Endothelial cell of umbilical vein (primary cell): ENCODE measurements at regions not wholly inside any gene's neighbourhood (a gene's known extent, or its start where the extent isn't known, plus 50 kb on each side); places are given as distances from the start of the nearest gene placed in this dataset.

Source experiments
- BruUV-seq: library from RNA; stranded (reverse); fragments of 400-500 nt; replicated peaks from 2 replicates; lab custom pipeline; 2021; lab: Mats Ljungman, UMichigan
- CTCF ChIA-PET: fragments of 300-600, 350-600 bp; sonication (Branson Sonifier 250); formaldehyde crosslinking; loops from one replicate; lab custom pipeline; 2021; ENCODE audit warnings: antibody characterized with exemption, inconsistent platforms; lab: Charles Lee
- POLR2A ChIA-PET: fragments of 300-600, 350-600 bp; sonication (Branson Sonifier 250); formaldehyde crosslinking; loops from one replicate; lab custom pipeline; 2021; ENCODE audit warnings: antibody characterized with exemption, inconsistent platforms; lab: Charles Lee
- DNase-seq: peaks from one replicate; pipeline ENCODE4 v3.0.0-alpha.2; 2011; ENCODE audit warnings: low read depth, low spot score
- FAIRE-seq: peaks from 2 replicates; lab custom pipeline; 2011; peaks lifted over from hg19 to GRCh38; lab: Jason Lieb, UNC
- H2AFZ ChIP-seq: 2 replicates; pipeline ENCODE4 v1.6.0; 2012; ENCODE audit warnings: low read depth, low read length, control low read depth, inconsistent platforms
- H3K27ac ChIP-seq: 2 replicates; pipeline ENCODE4 v1.5.1; 2011; ENCODE audit warnings: low read depth, mild to moderate bottlenecking, control low read depth, low read length, moderate library complexity; ENCODE audit not compliant: insufficient read depth
- H3K27me3 ChIP-seq, 2 experiments: 2 replicates each; pipeline versions ENCODE4 v1.6.0 to v1.6.1; 2011; ENCODE audit warnings: low read length in 2 of 2, mixed read lengths in 1 of 2; ENCODE audit not compliant: control insufficient read depth in 2 of 2, insufficient read depth in 2 of 2
- H3K36me3 ChIP-seq, 2 experiments: 2 replicates in 1 of 2; 3 replicates in 1 of 2; pipeline ENCODE4 v1.5.1; 2011; ENCODE audit warnings: low read length in 2 of 2, mild to moderate bottlenecking in 1 of 2, moderate library complexity in 1 of 2; ENCODE audit not compliant: control insufficient read depth in 2 of 2, insufficient read depth in 2 of 2; ENCODE audit errors: extremely low read depth in 1 of 2
- H3K4me1 ChIP-seq: 3 replicates; pipeline ENCODE4 v1.5.1; 2011; ENCODE audit warnings: mild to moderate bottlenecking, low read length; ENCODE audit not compliant: control insufficient read depth, insufficient read depth; ENCODE audit errors: extremely low read depth
- H3K4me2 ChIP-seq: 2 replicates; pipeline ENCODE4 v1.6.1; 2011; ENCODE audit warnings: low read length, control low read depth, mixed read lengths; ENCODE audit not compliant: insufficient read depth
- H3K4me3 ChIP-seq, 3 experiments: fragments of 200-600 bp in 1 of 3; sonication (generic), shearing (Covaris generic) in 1 of 3; replicated peaks in 1 of 3; 2 replicates each; pipeline ENCODE4 v1.5.1; 2011 to 2016; ENCODE audit warnings: control low read depth in 3 of 3, low read length in 3 of 3, mild to moderate bottlenecking in 2 of 3, inconsistent platforms in 1 of 3, low read depth in 1 of 3, moderate library complexity in 1 of 3; ENCODE audit not compliant: insufficient read depth in 1 of 3
- H3K79me2 ChIP-seq: 2 replicates; pipeline ENCODE4 v1.6.0; 2012; ENCODE audit warnings: low read length, inconsistent platforms; ENCODE audit not compliant: control insufficient read depth, insufficient read depth
- H3K9ac ChIP-seq: replicated peaks from 2 replicates; pipeline ENCODE3; 2011; ENCODE audit warnings: low read length, control low read depth; ENCODE audit not compliant: insufficient read depth; ENCODE audit errors: extremely low read depth
- H3K9me1 ChIP-seq: replicated peaks from 3 replicates; pipeline ENCODE4 v1.6.0; 2011; ENCODE audit warnings: mild to moderate bottlenecking, low read length; ENCODE audit not compliant: control insufficient read depth, insufficient read depth; ENCODE audit errors: extremely low read depth
- H3K9me3 ChIP-seq: replicated peaks from 2 replicates; pipeline ENCODE4 v1.5.1; 2012; ENCODE audit warnings: low read length, inconsistent platforms; ENCODE audit not compliant: control insufficient read depth, insufficient read depth
- H4K20me1 ChIP-seq: replicated peaks from 2 replicates; pipeline ENCODE3; 2011; ENCODE audit warnings: mild to moderate bottlenecking, low read length; ENCODE audit not compliant: control insufficient read depth, insufficient read depth; ENCODE audit errors: extremely low read depth
- CTCF ChIP-seq, 2 donors: IDR thresholded peaks; 1 replicate in 1 of 2; 2 replicates in 1 of 2; pipeline ENCODE4 v1.5.1; 2011; ENCODE audit warnings: low read length in 2 of 2, mild to moderate bottlenecking in 2 of 2, moderate library complexity in 2 of 2, control low read depth in 1 of 2, inconsistent platforms in 1 of 2, low read depth in 1 of 2; ENCODE audit not compliant: insufficient read depth in 1 of 2; ENCODE audit errors: extremely low read depth in 1 of 2
- EZH2 ChIP-seq: IDR thresholded peaks from 2 replicates; pipeline ENCODE4 v1.6.1; 2012; ENCODE audit warnings: borderline replicate concordance, low read depth, mild to moderate bottlenecking, moderate library complexity, low read length, inconsistent platforms; ENCODE audit not compliant: severe bottlenecking
- FOS ChIP-seq: IDR thresholded peaks from 2 replicates; pipeline ENCODE4 v1.6.1; 2011; ENCODE audit warnings: mild to moderate bottlenecking, low read length, moderate library complexity, borderline replicate concordance; ENCODE audit not compliant: insufficient read depth
- JUN ChIP-seq: IDR thresholded peaks from 2 replicates; pipeline ENCODE4 v1.6.1; 2011; ENCODE audit warnings: borderline replicate concordance, low read depth; ENCODE audit not compliant: insufficient read length, insufficient read depth
- MYC ChIP-seq: IDR thresholded peaks from one replicate; pipeline ENCODE4 v1.6.1; 2011; ENCODE audit warnings: mild to moderate bottlenecking, low read depth, low read length
- POLR2A ChIP-seq: IDR thresholded peaks from 2 replicates; pipeline ENCODE4 v1.6.1; 2012; ENCODE audit warnings: low read depth, mild to moderate bottlenecking, control low read depth, low read length
- POLR2AphosphoS5 ChIP-seq: IDR thresholded peaks from 2 replicates; pipeline ENCODE4 v1.6.1; 2012; ENCODE audit warnings: low read depth, mild to moderate bottlenecking, control low read depth, low read length, moderate library complexity; ENCODE audit not compliant: insufficient read depth
- dilution Hi-C: fragments of 300-500 bp; cut with MboI; formaldehyde crosslinking; loops from one replicate; pipeline ENCODE4 v1.15.0; 2019; ENCODE audit warnings: low sequenced_read_pairs; ENCODE audit not compliant: extremely low pct_ligation_motif_present
- intact Hi-C: fragments of 100-400 bp; cut with micrococcal nuclease; formaldehyde crosslinking; loops from one replicate; pipeline ENCODE4 v1.10.0; 2022

GRCh38 chr7:69502358-69502757 is 95.9 kb upstream of the AUTS2 start:
- no peak overlapping the region for H2AFZ ChIP-seq
- H3K4me1 ChIP-seq = no peaks in the 10 kb centered on the region
- no peak for FAIRE-seq
- no peak for TF ChIP-seq CTCF (IDR thresholded peaks at IDR 0.05; ENCODE audit: extremely low read depth in 1 of 2, insufficient read depth in 1 of 2, low read depth in 1 of 2, low read length in 2 of 2)
- TF ChIP-seq JUN = no peak
- TF ChIP-seq POLR2AphosphoS5 = no peak
- no peak for TF ChIP-seq POLR2A
- no peak for TF ChIP-seq MYC
- TF ChIP-seq FOS = no peak
- no peak for TF ChIP-seq EZH2
- no peak overlapping the region for H3K4me3 ChIP-seq
- DNase-seq = no peak
- H3K36me3 ChIP-seq = no peaks in the 10 kb centered on the region
- no peaks in the 10 kb centered on the region for H4K20me1 ChIP-seq
- no TSS peak for BruUV-seq
- ChIA-PET POLR2A (no interaction called here), CTCF (no interaction called here)
- dilution Hi-C loops (no loop called here), intact Hi-C loops (no loop called here)
- H3K9ac ChIP-seq = no peak overlapping the region
- peaks cover 2% of the 10 kb centered on the region for H3K9me3 ChIP-seq
- H3K9me1 ChIP-seq = no peaks in the 10 kb centered on the region
- H3K27ac ChIP-seq = no peak overlapping the region
- no peaks in the 10 kb centered on the region for H3K27me3 ChIP-seq
- no peak overlapping the region for H3K4me2 ChIP-seq
- H3K79me2 ChIP-seq = no peaks in the 10 kb centered on the region
